IMR-90 (cell line): ENCODE measurements at regions not wholly inside any gene's neighbourhood (a gene's known extent, or its start where the extent isn't known, plus 50 kb on each side); places are given as distances from the start of the nearest gene placed in this dataset.

Experiments
- ATAC-seq: fragments of 200-7000 bp; cut with Tn5 transposase; 2 replicates; pipeline ENCODE4 v1.9.1; 2020; ENCODE audit warnings: low read depth, mild to moderate bottlenecking, moderate library complexity
- BruUV-seq: library from RNA; stranded (reverse); fragments of 400-500 nt; replicated peaks from 2 replicates; lab custom pipeline; 2021; lab: Mats Ljungman, UMichigan
- CTCF ChIA-PET: fragments of 300-600 bp; formaldehyde crosslinking; extraction: SDS; loops from one replicate; lab custom pipeline; 2021; ENCODE audit warnings: antibody characterized with exemption; lab: Yijun Ruan, JAX
- POLR2A ChIA-PET: fragments of 300-600 bp; sonication (Branson Sonifier 250); formaldehyde crosslinking; loops from one replicate; lab custom pipeline; 2022; ENCODE audit warnings: antibody characterized with exemption; ENCODE audit not compliant: unreplicated experiment; lab: Charles Lee
- DNase-seq: peaks from one replicate; pipeline ENCODE4 v3.0.0; 2013
- H2AFZ ChIP-seq: replicated peaks from 2 replicates; pipeline ENCODE3; 2013; ENCODE audit warnings: low read length, mild to moderate bottlenecking; ENCODE audit not compliant: poor library complexity
- H2AK5ac ChIP-seq: 2 replicates; pipeline ENCODE4 v1.6.1; 2013; ENCODE audit warnings: low read depth, low read length, inconsistent platforms
- H2AK9ac ChIP-seq: replicated peaks from 2 replicates; pipeline ENCODE3; 2013; ENCODE audit warnings: mild to moderate bottlenecking, low read depth, low read length, moderate library complexity; ENCODE audit not compliant: poor library complexity
- H2BK120ac ChIP-seq: 2 replicates; pipeline ENCODE4 v1.6.1; 2013; ENCODE audit warnings: low read depth, low read length, inconsistent platforms
- H2BK15ac ChIP-seq: 3 replicates; pipeline ENCODE4 v1.6.1; 2013; ENCODE audit warnings: low read depth, low read length, inconsistent platforms
- H2BK20ac ChIP-seq: 2 replicates; pipeline ENCODE4 v1.6.1; 2013; ENCODE audit warnings: low read depth, mild to moderate bottlenecking, inconsistent platforms, low read length, moderate library complexity
- H2BK5ac ChIP-seq: 2 replicates; pipeline ENCODE4 v1.6.1; 2013; ENCODE audit warnings: mild to moderate bottlenecking, low read depth, low read length, inconsistent platforms; ENCODE audit not compliant: poor library complexity, severe bottlenecking
- H3K14ac ChIP-seq: replicated peaks from 2 replicates; pipeline ENCODE4 v1.6.1; 2013; ENCODE audit warnings: low read depth, low read length, inconsistent platforms
- H3K18ac ChIP-seq: 2 replicates; pipeline ENCODE4 v1.6.1; 2013; ENCODE audit warnings: low read depth, low read length, control low read depth
- H3K23ac ChIP-seq: 2 replicates; pipeline ENCODE4 v1.6.1; 2013; ENCODE audit warnings: low read depth, low read length, inconsistent platforms
- H3K27ac ChIP-seq: 2 replicates; pipeline ENCODE4 v1.5.1; 2013; ENCODE audit warnings: mild to moderate bottlenecking, control low read depth, low read length; ENCODE audit not compliant: insufficient read depth
- H3K27me3 ChIP-seq: 2 replicates; pipeline ENCODE4 v1.6.1; 2013; ENCODE audit warnings: low read length; ENCODE audit not compliant: control insufficient read depth, insufficient read depth
- H3K36me3 ChIP-seq: 2 replicates; pipeline ENCODE4 v1.6.1; 2013; ENCODE audit warnings: low read length, mixed read lengths; ENCODE audit not compliant: control insufficient read depth, insufficient read depth
- H3K4ac ChIP-seq: 2 replicates; pipeline ENCODE4 v1.6.1; 2013; ENCODE audit warnings: low read depth, low read length, inconsistent platforms
- H3K4me1 ChIP-seq: 2 replicates; pipeline ENCODE4 v1.6.1; 2013; ENCODE audit warnings: low read length, mixed read lengths; ENCODE audit not compliant: control insufficient read depth, insufficient read depth
- H3K4me2 ChIP-seq: 2 replicates; pipeline ENCODE4 v1.6.1; 2013; ENCODE audit warnings: low read depth, mild to moderate bottlenecking, control low read depth, low read length, moderate library complexity
- H3K4me3 ChIP-seq: 2 replicates; pipeline ENCODE4 v1.5.1; 2013; ENCODE audit warnings: low read depth, mild to moderate bottlenecking, control low read depth, low read length, moderate library complexity; ENCODE audit not compliant: insufficient read depth
- H3K56ac ChIP-seq: 2 replicates; pipeline ENCODE4 v1.6.1; 2013; ENCODE audit warnings: low read length, inconsistent platforms; ENCODE audit not compliant: insufficient read depth; ENCODE audit errors: extremely low read depth
- H3K79me1 ChIP-seq, 2 experiments: 2 replicates each; pipeline ENCODE4 v1.6.1; 2013; ENCODE audit warnings: low read length in 2 of 2, inconsistent platforms in 1 of 2, low read depth in 1 of 2
- H3K9ac ChIP-seq: 2 replicates; pipeline ENCODE4 v1.6.1; 2013; ENCODE audit warnings: low read depth, low read length, control low read depth
- H3K9me1 ChIP-seq: 2 replicates; pipeline ENCODE4 v1.6.1; 2013; ENCODE audit warnings: low read length, inconsistent platforms; ENCODE audit not compliant: insufficient read depth
- H3K9me3 ChIP-seq: 2 replicates; pipeline ENCODE4 v1.6.1; 2013; ENCODE audit warnings: low read length; ENCODE audit not compliant: control insufficient read depth, insufficient read depth
- H4K20me1 ChIP-seq: 2 replicates; pipeline ENCODE4 v1.6.1; 2013; ENCODE audit warnings: low read length, inconsistent platforms; ENCODE audit not compliant: insufficient read depth
- H4K5ac ChIP-seq: 2 replicates; pipeline ENCODE4 v1.6.1; 2013; ENCODE audit warnings: mild to moderate bottlenecking, low read depth, low read length, control low read depth
- H4K8ac ChIP-seq, 2 experiments: 2 replicates each; pipeline ENCODE4 v1.6.1; 2013; ENCODE audit warnings: low read depth in 2 of 2, low read length in 2 of 2, control low read depth in 1 of 2, inconsistent platforms in 1 of 2
- H4K91ac ChIP-seq: 2 replicates; pipeline ENCODE4 v1.6.1; 2013; ENCODE audit warnings: low read depth, low read length, inconsistent platforms; ENCODE audit not compliant: insufficient read depth
- BHLHE40 ChIP-seq: fragments of 150-350 bp; IDR thresholded peaks from 2 replicates; pipeline ENCODE4 v1.6.1; 2016; ENCODE audit warnings: mild to moderate bottlenecking, low read depth, low read length
- CEBPB ChIP-seq: IDR thresholded peaks from 2 replicates; pipeline ENCODE4 v1.6.1; 2012; ENCODE audit warnings: low read depth, low read length, improper control_type of control experiment
- CHD1 ChIP-seq: IDR thresholded peaks from 2 replicates; pipeline ENCODE4 v1.6.1; 2012; ENCODE audit warnings: low read depth, low read length, improper control_type of control experiment
- CTCF ChIP-seq: conservative IDR thresholded peaks from 2 replicates; pipeline ENCODE4 v1.5.1; 2012; ENCODE audit warnings: mild to moderate bottlenecking, low read depth, low read length, improper control_type of control experiment
- ELK1 ChIP-seq: fragments of 150-350 bp; IDR thresholded peaks from 2 replicates; pipeline ENCODE4 v1.6.1; 2016; ENCODE audit warnings: low read depth, mild to moderate bottlenecking, low read length, moderate library complexity, borderline replicate concordance
- FOS ChIP-seq: fragments of 150-350 bp; IDR thresholded peaks from 2 replicates; pipeline ENCODE4 v1.6.1; 2016; ENCODE audit warnings: low read depth, low read length
- MAFK ChIP-seq: IDR thresholded peaks from 2 replicates; pipeline ENCODE4 v1.6.1; 2012; ENCODE audit warnings: low read depth, low read length, improper control_type of control experiment
- MAZ ChIP-seq: IDR thresholded peaks from 2 replicates; pipeline ENCODE4 v1.6.1; 2012; ENCODE audit warnings: low read depth, mild to moderate bottlenecking, low read length, improper control_type of control experiment, moderate library complexity, borderline replicate concordance
- MXI1 ChIP-seq: IDR thresholded peaks from 2 replicates; pipeline ENCODE4 v1.6.1; 2012; ENCODE audit warnings: low read depth, mild to moderate bottlenecking, low read length, moderate library complexity, borderline replicate concordance
- NFE2L2 ChIP-seq: fragments of 150-350 bp; IDR thresholded peaks from 2 replicates; pipeline ENCODE4 v1.6.1; 2016; ENCODE audit warnings: low read depth, mild to moderate bottlenecking, low read length
- POLR2A ChIP-seq: IDR thresholded peaks from 2 replicates; pipeline ENCODE4 v1.6.1; 2012; ENCODE audit warnings: mild to moderate bottlenecking, low read depth, low read length
- RAD21 ChIP-seq: IDR thresholded peaks from 2 replicates; pipeline ENCODE4 v1.6.1; 2012; ENCODE audit warnings: low read length, improper control_type of control experiment
- RCOR1 ChIP-seq: IDR thresholded peaks from 2 replicates; pipeline ENCODE4 v1.6.1; 2012; ENCODE audit warnings: mild to moderate bottlenecking, low read length, improper control_type of control experiment; ENCODE audit not compliant: insufficient replicate concordance
- RFX5 ChIP-seq: IDR thresholded peaks from 2 replicates; pipeline ENCODE4 v1.8.0; 2012; ENCODE audit warnings: low read depth, mild to moderate bottlenecking, low read length, moderate library complexity
- SMC3 ChIP-seq: fragments of 150-350 bp; IDR thresholded peaks from 2 replicates; pipeline ENCODE4 v1.6.1; 2016; ENCODE audit warnings: low read depth, mild to moderate bottlenecking, antibody characterized with exemption, low read length, moderate library complexity
- USF2 ChIP-seq: fragments of 150-350 bp; IDR thresholded peaks from 2 replicates; pipeline ENCODE4 v1.6.1; 2017; ENCODE audit warnings: mild to moderate bottlenecking, antibody characterized with exemption, low read length, low read depth
- WGBS, 2 experiments: methylation state at CpG; one replicate each; pipeline versions ENCODE4 v1.1.5 to v1.1.7; 2013; ENCODE audit warnings: missing lambda C conversion rate in 2 of 2; ENCODE audit not compliant: insufficient read length in 1 of 2; ENCODE audit errors: extremely low coverage in 2 of 2; 5-methylcytosine and 5-hydroxymethylcytosine counted together
- dilution Hi-C: fragments of 300-500 bp; cut with HindIII; formaldehyde crosslinking; loops from one replicate; pipeline ENCODE4 v1.14.3; 2018; ENCODE audit warnings: low sequenced_read_pairs; ENCODE audit not compliant: unreplicated experiment
- in situ Hi-C: fragments of 300-500 bp; cut with MboI; formaldehyde crosslinking; loops from 3 replicates; pipeline ENCODE4 v1.14.3; 2019; ENCODE audit warnings: low sequenced_read_pairs, inconsistent platforms, mixed read lengths
- intact Hi-C: fragments of 100-400 bp; cut with micrococcal nuclease; formaldehyde crosslinking; loops from 2 replicates; pipeline ENCODE4 v1.10.0; 2022

GRCh38 chr2:47690132-47690531, 92.8 kb upstream of the MSH6 start:
- DNase-seq (no peak), ATAC-seq (no peak)
- no peak overlapping the region for H2AFZ ChIP-seq
- no peaks in the 10 kb centered on the region for H4K20me1 ChIP-seq
- POLR2A ChIA-PET: no interaction called here
- H3K9me3 ChIP-seq: no peaks in the 10 kb centered on the region
- H3K36me3 ChIP-seq: no peaks in the 10 kb centered on the region
- H3K4ac ChIP-seq: no peak overlapping the region
- H3K27me3 ChIP-seq: peaks cover 4% of the 10 kb centered on the region; the same call in 1 of the 2 replicates
- no peak overlapping the region for H4K91ac ChIP-seq
- H3K79me1 ChIP-seq: no peaks in the 10 kb centered on the region
- BruUV-seq: no TSS peak
- no peak overlapping the region for H4K8ac ChIP-seq
- TF ChIP-seq CHD1 (no peak), POLR2A (no peak), MAFK (no peak), FOS (no peak), CTCF (no peak), ELK1 (no peak), RFX5 (no peak), NFE2L2 (no peak), MXI1 (no peak), CEBPB (no peak), BHLHE40 (no peak), MAZ (no peak), RAD21 (no peak), SMC3 (no peak), RCOR1 (no peak), USF2 (no peak)
- no peak overlapping the region for H3K56ac ChIP-seq
- H2AK9ac ChIP-seq: no peak overlapping the region
- no peak overlapping the region for H3K9ac ChIP-seq
- intact Hi-C loops (no loop called here), in situ Hi-C loops (no loop called here), dilution Hi-C loops (no loop called here)
- WGBS, 2 experiments: no CpG with 5 or more reads among the region's 2 CpGs
- no peak overlapping the region for H3K14ac ChIP-seq
- H2BK120ac ChIP-seq: no peak overlapping the region
- H3K4me1 ChIP-seq: no peaks in the 10 kb centered on the region
- H2BK20ac ChIP-seq: no peak overlapping the region
- no peak overlapping the region for H2BK15ac ChIP-seq
- H4K5ac ChIP-seq: no peak overlapping the region
- H3K4me3 ChIP-seq: no peak overlapping the region
- H3K9me1 ChIP-seq: no peaks in the 10 kb centered on the region
- no peak overlapping the region for H3K4me2 ChIP-seq
- H3K18ac ChIP-seq: no peak overlapping the region
- no peak overlapping the region for H2BK5ac ChIP-seq
- H3K23ac ChIP-seq: no peak overlapping the region
- CTCF ChIA-PET: no interaction called here
- no peak overlapping the region for H2AK5ac ChIP-seq
- H3K27ac ChIP-seq: no peak overlapping the region
